ELF-1 (cell line): ENCODE measurements at regions not wholly inside any gene's neighbourhood (a gene's known extent, or its start where the extent isn't known, plus 50 kb on each side); places are given as distances from the start of the nearest gene placed in this dataset.
A peak's percentile ranks its signal among the peaks of the same experiment; 100 is the strongest.

Experiments
- DNase-seq: peaks from one replicate; pipeline ENCODE4 v3.0.0-alpha.2; 2016; ENCODE audit warnings: low read depth, low spot score

DNA sequence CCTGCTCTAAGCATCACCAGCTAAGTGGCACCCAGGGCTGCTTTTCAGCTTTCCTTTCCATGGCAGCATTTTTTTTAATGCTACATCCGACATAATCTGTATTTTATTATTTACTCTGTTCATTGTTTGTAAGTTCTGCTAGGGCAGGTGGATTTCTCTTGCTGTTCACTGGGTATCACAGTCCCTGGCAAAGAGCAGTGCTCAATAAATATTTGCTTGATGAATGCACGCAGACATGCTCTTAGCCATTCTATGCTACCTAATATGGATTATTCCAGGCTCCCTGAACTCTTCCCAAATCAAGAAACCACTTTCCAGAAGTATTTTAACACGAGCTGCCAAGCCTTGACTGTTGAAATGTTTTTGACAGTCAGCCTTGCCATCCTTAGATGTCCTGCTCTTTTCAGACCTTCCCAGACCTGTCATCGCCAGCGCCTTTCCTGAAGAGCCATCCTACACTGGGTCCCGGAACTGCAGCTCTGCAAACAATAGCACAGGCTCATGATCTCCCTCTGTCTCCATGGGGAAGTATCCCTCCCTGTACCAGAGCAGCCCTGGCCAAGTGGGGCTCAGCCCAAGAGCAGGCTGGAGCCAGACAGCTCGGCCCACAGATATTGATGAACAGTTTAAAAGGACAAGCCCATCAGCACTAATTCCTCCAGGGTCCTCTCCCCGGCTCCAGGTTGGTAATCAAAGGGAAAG, 136.5 kb upstream of the CDH4 start:
- DNase-seq: no peak

DNA sequence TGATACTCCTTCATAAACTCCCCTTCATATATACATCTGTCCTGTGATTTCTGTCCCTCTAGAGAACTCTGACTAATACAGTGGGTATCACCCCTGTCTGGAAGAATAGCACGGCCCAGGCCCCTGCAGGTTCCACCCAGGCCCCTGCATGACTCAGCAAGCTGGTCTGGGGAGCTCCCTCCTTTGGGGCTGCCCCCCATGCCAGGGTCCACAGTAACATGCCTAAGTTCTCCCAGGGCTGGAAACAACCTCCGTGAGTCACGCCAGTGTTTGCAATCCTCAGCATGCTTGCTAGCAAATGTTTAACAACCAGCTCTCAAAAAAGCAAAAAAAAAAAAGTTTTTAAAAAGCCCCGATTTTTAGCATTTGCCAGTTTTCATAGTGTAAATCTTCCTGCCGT, 134.3 kb upstream of the CDH4 start:
- DNase-seq: no peak

DNA sequence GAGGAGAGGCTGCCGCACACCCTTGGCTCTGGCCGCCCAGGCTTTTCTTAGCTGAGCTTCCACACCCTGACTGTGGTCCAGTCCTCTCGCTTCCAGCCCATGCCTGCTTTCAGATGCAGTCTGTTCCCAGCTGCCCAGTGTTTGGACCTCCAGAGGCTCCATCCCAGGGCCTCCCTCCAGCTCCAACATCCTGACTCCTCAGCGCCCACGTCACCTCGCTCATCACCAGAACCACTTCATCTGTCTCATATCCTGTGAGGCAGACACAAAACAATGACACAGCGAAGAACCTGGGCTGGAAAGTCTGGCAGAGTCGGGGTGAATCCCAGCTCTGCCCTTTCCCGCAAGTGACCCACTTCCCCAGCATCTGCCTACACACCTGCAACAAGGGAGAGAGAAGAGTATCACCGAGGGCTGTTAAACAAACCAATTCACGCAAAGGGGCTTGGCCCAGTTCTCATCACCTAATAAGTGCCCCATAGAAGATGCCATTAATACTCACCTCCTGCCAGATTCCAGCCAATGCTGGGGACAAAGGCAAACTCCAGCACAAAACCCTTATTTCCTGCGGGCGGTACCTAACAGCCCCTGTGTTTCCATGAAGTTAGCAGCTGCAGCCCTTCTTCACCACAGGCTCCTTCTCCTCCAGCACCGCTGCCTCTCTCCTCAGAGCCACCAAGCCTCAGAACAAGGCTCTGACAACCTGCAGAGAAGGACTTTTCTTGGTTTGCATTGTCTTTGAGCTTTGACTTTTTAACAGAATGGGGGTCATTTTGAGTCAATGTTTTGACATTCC, 133.4 kb upstream of the CDH4 start:
- no peak for DNase-seq

DNA sequence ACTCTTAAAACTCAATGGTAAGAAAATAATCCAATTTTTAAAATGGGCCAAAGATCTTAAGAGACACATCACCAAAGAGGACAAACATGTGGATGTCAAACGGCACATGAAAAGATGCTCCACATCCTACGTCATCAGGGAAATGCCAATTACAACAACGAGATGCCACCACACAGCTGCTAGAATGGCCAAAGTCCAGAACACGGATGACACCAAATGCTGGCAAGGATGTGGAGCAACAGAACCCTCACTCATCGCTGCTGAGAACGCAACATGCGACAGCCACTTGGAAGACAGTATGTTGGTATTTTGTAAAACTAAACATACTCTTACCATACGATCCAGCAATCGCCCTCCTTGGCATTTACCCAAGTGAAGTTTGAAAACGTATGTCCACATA, 132.8 kb upstream of the CDH4 start:
- DNase-seq: no peak

DNA sequence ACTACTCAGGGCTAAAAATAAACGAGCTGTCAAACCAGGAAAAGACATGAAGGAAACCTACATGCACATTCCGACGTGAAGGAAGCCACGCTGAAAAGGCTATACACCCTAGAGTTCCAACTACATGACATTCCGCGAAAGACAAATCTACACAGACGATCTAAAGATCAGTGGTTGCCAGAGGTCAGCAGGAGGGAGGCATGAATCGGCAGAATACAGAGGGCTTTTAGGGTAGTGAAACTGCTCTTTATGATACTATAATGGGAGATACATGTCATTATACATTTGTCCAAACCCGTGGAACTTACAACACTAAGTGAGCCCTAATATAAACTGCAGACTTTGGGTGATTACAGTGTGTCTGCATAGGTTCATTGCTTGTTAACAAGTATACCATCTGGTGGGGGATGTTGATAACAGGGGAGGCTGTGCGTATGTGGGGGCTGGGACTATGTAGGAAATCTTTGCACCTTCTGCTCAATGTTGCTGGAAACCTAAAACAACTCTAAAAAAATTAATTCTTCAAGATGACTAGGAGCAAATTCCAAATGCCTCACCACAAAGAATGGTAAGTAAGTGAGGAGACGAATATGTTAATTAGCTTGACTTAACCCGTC, 132.2 kb upstream of the CDH4 start:
- no peak for DNase-seq

DNA sequence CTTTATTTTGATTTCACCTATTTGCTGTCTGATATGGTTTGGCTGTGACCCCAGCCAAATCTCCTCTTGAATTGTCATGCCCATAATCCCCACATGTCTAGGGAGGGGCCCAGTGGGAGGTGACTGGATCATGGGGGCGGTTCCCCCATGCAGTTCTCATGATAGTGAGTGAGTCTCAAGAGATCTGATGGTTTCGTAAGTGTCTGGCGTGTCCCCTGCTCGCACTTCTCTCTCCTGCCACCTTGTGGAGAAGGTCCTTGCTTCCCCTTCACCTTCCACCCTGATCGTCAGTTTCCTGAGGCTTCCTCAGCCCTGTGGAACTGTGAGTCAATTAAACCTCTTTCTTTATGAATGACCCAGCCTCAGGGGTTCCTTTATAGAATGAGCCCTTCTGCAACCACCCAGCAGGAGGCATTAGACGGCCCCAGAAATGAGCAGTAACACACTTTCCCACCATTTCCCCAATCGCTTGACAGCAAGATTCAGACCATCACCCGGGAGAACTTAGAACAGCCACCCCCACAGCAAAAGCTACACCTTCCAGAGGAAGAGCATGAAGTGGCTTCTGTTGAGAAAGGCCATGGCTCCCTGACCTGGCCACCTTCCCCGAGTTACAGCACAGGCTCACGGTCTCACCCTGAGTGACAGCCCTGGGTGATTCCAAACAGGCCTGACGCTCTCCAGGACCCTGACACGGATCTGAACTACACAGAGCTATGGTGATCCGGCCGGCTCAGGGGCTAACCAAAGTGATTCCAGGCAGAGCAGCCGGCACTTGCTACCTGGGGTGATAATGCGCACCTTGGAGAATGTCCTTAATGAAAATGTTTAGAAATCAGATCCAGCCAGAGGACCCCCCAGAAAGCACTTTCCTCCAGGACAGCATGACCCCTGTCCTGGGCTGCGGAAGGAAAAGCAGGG, 131.2 kb upstream of the CDH4 start:
- peak; percentile 90 for DNase-seq

DNA sequence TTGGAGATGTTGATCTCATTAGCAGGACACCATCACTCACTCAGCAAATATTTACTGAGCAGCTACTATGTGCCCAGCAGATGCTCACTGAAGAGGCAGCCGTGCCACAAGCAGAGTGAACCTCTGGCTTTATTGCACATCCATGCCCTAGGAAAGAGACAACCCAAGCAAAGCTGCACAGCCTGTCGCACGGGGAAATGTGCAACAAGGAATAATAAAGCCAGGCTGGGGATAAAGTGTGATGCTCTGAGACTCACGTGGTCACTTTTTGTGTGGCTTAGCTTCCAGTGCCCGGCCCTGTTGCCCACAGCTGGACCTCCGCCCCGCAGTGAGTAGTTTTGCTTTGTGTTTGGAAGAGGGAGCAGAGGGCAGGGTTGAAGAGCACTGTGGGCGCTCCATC, 130.4 kb upstream of the CDH4 start:
- no peak for DNase-seq

DNA sequence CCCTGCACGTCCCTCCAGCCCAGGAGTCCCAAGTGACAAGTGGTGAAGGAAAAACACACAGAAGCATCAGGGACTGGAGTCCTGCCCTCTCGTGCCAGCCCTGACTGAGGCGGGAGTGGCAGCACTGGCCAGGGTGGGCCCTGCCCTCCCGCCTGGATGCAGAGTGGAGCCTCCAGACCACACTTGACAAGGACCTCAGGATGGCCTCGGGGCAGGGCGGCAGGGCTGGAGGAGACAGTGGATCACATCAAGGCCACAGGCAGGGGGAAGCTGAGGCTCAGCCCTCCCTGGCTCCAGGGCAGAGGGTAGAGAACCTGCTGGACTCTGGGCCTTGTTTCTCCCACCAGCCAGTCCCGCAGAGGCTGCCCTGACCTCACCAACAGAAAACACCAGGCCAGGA, 128.8 kb upstream of the CDH4 start:
- DNase-seq: no peak

DNA sequence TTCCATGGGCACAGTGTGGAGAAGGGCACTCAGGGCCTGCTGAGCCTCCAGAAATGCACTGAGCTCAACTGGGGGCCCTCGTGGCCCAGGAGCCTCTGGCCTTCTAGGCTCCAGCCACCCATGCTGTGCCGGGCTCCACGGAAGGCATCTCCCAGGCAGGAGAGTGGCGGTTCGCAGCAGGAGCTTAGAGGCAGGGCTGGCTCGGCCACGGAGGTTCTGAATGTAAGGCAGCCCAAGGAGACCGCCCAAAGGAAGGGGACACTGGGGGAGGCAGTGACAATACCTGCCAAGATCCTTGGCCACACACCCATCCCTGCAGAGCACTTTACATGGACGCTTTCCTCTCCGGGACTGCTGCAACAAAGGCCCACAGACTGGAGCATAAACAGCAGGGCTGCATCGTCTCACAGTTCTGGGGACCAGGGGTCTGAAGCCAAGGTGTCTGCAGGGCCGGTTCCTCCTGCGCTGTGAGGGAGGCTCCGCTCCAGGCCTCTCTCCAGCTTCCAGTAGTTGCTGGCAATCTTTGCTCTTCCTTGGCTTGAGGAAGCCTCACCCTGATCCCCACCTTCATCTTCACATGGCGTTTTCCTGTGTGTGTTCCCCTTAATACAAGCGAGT, 128.2 kb upstream of the CDH4 start:
- DNase-seq: no peak

DNA sequence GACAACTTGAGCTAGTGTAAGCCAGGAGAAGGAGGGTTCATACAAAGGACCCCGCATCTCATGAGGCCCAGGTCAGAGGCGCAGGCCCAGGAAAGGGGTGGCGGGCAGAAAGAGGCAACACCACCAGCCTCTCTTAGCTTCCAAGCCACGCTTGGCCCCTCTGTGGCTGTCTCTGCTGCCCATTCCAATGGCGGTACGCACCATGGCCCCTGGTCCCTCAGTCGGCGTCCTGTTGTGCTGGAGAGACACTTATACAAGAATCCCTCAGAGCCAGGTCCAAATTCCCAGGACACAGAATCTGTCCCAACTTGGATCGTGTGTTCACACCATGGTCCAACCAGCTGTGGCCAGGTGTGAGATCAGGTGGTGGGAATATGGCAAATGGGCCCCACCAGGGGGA, 127.0 kb upstream of the CDH4 start:
- DNase-seq: no peak

DNA sequence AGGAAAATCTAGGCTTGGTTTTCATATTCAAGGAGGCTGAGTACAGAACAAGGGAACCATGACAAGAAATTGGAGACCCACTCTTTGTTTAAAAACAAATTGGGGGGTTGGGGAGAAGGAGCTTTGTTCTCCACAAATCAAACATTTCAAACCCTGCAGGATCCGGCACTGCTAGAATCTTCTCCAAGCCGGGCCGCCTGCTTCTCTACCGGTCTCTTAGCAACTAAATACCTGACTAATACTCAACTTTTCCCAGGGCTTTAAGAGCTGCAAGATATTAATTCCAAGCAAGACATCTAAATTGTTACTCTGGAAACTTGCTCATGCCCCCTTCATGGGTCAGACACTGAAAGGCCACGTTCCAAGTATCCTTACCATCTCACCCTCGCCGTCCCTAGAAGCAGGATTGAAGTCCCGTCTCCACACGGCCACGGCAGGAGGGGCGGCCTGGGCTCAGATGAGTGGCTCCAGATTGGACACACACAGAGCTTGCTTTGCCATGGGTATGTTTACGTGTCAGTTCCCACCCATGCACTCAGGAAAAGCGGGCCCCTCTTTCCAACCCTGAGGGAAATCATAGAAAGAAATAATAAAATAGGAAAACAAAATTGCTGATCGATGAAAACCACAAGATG, 126.4 kb upstream of the CDH4 start:
- no peak for DNase-seq

DNA sequence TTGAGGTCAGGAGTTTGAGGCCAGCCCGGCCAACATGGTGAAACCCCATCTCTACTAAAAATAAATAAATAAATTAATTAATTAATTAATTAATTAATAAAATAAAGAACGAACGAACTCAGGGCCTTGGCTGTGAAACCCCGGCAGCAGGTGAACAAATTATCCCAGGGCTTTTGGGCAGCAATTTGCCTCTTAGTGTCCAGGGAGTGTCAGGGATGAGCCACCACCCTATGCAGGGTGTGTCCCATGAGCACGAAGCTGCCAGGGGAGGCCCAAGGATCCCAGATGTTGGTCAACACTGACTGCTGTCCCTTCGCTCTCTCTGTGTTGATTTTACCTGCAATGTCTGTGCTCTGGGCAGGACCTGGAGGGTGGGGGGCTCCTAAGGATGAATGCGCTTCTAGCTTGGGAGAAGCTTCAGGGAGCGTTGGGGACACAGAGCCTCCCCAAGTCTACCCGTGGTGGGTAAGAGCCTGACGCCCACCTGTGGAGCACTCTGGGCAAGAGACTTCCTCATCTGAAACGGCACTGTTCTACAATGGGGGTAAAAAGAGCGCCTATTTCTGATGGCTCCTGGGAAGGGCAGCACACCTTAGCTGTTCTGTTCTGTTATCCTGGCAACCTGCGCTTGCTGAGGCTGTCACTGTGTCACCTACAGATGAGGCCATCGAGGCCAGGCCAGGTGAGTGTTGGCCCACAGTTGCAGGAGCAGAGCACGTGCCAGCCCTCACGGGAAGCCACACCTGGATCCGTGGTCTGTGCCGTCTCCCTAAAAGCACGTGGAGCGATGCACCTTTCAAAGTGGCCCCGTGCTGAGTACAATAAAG, 125.5 kb upstream of the CDH4 start:
- DNase-seq: no peak

DNA sequence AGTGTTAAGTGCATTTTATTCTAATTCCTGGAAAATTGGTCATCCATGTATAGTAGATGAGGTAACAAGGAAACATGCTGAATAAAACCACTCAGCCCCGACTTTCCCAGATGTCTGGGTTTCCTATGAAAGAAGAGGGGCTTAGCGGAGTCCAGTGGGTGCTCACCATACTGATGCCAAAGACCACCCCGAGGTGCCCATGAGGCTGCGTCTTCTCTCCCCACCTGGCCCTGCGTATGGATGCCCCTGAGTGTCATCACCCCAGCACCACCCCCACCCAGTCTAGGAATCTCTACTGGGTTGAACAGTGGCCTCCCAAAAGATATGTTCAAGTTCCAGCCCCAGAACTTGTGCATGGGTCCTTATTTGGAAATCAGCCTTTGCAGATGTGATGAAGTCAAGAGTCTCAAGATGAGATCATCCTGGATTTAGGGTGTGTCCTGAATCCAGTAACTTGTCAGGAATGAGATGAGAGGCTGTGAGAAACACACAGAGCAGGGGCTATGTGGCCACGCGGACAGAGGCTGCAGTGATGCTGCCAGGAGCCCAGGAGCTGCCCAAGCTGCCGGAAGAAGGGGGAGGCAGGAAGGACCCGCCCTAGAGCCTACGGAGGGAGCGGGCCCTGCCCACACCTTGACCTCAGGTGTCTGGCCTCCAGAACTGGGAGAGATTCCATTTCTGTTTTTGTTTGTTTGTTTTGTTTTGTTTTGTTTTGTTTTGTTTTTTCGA, 124.6 kb upstream of the CDH4 start:
- DNase-seq: no peak

DNA sequence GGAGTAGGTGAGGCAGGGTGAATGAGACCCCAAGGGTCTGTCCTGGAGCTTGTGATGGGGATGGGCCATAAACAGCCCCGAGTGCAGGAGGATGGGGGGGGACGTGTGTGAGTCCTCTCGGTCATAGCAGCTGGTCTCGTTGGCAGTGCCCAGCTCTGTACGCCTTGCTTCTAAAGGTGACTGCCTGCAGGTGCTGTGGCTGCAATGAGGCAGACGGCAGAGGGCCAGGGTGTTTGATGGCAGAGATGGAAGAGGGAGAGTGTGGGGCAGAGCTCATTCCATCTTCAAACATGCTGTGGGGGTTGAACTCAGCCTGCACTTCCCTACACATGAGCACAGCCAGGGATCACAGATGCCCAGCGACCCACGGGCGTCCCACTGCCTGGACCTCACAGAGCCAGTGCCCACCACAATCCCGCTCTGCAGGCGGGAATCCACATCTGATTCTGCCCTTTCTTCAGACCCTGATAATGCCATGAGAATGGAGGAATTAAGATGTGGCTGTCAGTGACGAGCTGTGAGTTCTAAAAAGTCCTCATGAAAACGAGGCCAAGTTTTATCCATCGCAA, 123.3 kb upstream of the CDH4 start:
- no peak for DNase-seq

DNA sequence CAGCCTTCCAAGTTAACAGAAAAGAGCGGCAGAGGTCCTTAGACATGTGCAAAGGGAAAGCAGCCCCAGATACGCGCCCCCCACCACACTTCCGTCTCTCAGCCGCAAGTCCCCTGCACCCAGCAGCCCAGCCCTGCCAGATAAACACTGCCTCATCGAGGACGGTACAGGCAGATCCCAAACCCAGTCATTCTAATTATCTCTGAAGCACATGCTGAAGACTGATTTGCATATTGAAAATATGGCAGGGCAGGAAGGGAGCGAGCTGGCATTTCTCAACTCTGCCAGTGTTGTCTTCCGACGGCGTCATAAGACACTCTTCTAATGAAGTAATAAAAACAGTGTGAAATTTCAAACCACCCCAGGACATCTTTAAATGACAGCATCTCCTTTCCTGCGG, 122.8 kb upstream of the CDH4 start:
- DNase-seq: no peak

DNA sequence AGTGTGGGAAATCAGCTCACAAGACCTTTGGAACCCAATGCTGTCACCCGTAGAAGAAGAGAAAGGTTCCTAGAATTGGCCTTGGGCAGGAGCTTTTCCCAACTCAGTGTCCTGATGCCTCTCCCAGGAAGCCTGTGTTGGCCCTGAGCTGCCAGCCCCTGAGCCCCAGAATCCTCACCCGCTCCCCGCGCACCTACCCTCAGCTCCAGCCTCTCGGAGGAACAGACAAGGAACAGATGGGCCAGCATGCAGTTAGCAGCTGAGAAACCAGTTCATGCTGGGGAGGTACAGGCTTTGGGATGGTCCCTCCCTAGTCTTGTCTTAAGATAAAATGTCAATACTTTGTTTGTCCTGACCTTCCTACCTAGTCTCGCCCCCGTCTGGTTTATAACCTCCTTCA, 121.9 kb upstream of the CDH4 start:
- DNase-seq: no peak

DNA sequence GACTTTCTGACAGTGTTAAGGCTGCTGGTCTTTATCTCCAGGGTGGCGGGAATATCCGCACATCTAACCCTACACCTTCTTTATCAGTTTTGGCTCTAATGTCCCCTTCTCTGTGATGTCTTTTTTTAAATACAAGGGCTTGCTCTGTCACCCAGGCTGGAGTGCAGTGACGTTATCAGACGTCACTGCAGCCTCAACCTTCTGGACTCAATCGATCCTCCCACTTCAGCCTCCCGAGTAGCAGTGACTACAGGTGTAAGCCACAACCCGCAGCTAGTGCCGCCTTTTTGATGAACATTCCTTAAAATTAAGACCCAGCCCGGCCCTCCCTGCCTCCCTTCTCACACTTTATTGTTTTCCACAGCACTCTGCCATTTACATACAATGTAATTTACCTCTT, 120.1 kb upstream of the CDH4 start:
- DNase-seq: no peak

DNA sequence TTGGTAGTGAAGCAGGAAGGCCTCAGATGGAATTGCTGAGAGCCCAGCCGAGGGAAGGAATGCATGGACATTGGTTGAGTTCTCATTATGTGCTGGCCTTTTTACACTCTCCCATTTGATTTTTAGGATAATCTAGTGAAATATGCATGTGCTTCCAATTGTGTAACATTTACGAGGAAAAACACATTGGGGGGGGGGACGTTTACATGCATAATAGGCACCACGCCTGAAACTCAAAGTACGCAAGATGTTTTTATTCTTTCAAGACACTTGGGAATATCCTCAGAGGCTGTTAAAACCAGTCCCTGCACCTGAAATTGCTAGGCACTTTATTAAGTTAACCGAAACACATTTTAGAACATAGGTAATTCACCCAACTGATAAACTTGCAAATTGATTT, 118.5 kb upstream of the CDH4 start:
- no peak for DNase-seq
